ENCODE measurements at regions not wholly inside any gene's neighbourhood (a gene's known extent, or its start where the extent isn't known, plus 50 kb on each side); places are given as distances from the start of the nearest gene placed in this dataset.

DNA sequence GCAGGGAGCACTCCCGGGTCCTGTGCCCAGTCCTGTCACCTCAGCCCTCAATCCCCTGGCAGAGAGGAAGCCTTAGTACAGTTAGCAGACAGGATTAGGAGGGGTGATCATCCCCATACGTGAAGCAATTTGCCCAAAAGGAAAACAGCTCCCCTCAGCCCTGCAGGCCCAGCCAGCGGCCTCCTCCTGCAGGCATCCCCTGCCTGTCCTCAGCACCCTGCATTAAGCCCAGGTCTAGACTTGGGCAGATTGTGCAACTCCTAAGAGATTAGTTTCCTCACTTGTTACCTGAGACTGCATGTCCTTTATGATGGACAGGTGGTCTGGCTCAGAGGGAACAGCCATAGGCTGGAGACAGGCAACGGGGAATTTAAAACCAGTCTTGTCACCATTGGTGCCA is 95.5 kb upstream of the TMEM45B start:
- H3K4me3 ChIP-seq (ENCODE audit: low read length) = no peak overlapping the region
- no peak overlapping the region for H3K27ac ChIP-seq (ENCODE audit: low read length)
- H3K4me2 ChIP-seq (ENCODE audit: low read length) = no peak overlapping the region
- no peaks in the 10 kb centered on the region for H3K9me2 ChIP-seq (ENCODE audit: insufficient read depth, low read length)
- TF ChIP-seq EP300 (conservative IDR thresholded peaks at IDR 0.05; ENCODE audit: poor library complexity, severe bottlenecking) (no peak), POLR2AphosphoS5 (IDR thresholded peaks at IDR 0.05) (no peak), EZH2 (IDR thresholded peaks at IDR 0.05; ENCODE audit: borderline replicate concordance, insufficient read depth, low read length, poor library complexity, severe bottlenecking) (no peak), SMC3 (conservative IDR thresholded peaks at IDR 0.05; ENCODE audit: poor library complexity) (no peak), RAD21 (conservative IDR thresholded peaks at IDR 0.05) (no peak), TAF1 (IDR thresholded peaks at IDR 0.05; ENCODE audit: low read depth) (no peak), MXI1 (conservative IDR thresholded peaks at IDR 0.05; ENCODE audit: poor library complexity, severe bottlenecking) (no peak)
- TF ChIP-seq, protein P1, sequence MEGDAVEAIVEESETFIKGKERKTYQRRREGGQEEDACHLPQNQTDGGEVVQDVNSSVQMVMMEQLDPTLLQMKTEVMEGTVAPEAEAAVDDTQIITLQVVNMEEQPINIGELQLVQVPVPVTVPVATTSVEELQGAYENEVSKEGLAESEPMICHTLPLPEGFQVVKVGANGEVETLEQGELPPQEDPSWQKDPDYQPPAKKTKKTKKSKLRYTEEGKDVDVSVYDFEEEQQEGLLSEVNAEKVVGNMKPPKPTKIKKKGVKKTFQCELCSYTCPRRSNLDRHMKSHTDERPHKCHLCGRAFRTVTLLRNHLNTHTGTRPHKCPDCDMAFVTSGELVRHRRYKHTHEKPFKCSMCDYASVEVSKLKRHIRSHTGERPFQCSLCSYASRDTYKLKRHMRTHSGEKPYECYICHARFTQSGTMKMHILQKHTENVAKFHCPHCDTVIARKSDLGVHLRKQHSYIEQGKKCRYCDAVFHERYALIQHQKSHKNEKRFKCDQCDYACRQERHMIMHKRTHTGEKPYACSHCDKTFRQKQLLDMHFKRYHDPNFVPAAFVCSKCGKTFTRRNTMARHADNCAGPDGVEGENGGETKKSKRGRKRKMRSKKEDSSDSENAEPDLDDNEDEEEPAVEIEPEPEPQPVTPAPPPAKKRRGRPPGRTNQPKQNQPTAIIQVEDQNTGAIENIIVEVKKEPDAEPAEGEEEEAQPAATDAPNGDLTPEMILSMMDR (IDR thresholded peaks at IDR 0.05; ENCODE audit: poor library complexity, severe bottlenecking) = no peak
- TF ChIP-seq, protein P2, sequence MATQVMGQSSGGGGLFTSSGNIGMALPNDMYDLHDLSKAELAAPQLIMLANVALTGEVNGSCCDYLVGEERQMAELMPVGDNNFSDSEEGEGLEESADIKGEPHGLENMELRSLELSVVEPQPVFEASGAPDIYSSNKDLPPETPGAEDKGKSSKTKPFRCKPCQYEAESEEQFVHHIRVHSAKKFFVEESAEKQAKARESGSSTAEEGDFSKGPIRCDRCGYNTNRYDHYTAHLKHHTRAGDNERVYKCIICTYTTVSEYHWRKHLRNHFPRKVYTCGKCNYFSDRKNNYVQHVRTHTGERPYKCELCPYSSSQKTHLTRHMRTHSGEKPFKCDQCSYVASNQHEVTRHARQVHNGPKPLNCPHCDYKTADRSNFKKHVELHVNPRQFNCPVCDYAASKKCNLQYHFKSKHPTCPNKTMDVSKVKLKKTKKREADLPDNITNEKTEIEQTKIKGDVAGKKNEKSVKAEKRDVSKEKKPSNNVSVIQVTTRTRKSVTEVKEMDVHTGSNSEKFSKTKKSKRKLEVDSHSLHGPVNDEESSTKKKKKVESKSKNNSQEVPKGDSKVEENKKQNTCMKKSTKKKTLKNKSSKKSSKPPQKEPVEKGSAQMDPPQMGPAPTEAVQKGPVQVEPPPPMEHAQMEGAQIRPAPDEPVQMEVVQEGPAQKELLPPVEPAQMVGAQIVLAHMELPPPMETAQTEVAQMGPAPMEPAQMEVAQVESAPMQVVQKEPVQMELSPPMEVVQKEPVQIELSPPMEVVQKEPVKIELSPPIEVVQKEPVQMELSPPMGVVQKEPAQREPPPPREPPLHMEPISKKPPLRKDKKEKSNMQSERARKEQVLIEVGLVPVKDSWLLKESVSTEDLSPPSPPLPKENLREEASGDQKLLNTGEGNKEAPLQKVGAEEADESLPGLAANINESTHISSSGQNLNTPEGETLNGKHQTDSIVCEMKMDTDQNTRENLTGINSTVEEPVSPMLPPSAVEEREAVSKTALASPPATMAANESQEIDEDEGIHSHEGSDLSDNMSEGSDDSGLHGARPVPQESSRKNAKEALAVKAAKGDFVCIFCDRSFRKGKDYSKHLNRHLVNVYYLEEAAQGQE (IDR thresholded peaks at IDR 0.05; ENCODE audit: borderline replicate concordance) = no peak
- H3K9ac ChIP-seq (ENCODE audit: low read length) = no peak overlapping the region
- no peaks in the 10 kb centered on the region for H3K79me2 ChIP-seq (replicated peaks; ENCODE audit: insufficient read depth, low read length)
- no peaks in the 10 kb centered on the region for H4K20me1 ChIP-seq (ENCODE audit: insufficient read depth)
- H3K36me3 ChIP-seq (ENCODE audit: insufficient read depth, low read length) = no peaks in the 10 kb centered on the region
- H3K27me3 ChIP-seq (ENCODE audit: insufficient read depth, low read depth, low read length) = no peaks in the 10 kb centered on the region
- no peaks in the 10 kb centered on the region for H3K9me3 ChIP-seq (ENCODE audit: low read length)
- H3F3A ChIP-seq (ENCODE audit: insufficient read depth, low read length, poor library complexity, severe bottlenecking) = no peaks in the 10 kb centered on the region
- no peak overlapping the region for H2AFZ ChIP-seq (ENCODE audit: low read depth, low read length)

DNA sequence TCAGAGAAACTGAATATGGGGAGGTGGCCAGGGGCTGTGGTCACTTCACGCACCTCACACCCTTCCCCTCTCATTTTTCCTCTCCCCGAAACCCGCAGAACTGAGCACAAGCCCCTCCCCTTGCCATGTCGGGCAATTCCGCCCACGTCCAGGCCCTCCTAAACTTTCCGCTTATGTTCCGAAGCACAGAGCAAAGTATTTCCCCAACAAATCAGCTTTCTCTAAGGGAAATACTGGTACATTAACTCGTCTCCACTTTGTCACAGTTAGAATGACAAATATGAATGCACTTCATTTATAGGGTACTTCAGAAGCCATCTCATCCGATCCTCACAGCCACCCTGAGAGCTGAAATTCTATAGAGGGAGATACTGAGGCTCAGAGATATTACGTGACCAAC is 94.7 kb upstream of the TMEM45B start:
- Histone ChIP-seq H3K36me3 (ENCODE audit: insufficient read depth, low read length) (no peaks in the 10 kb centered on the region), H3K9me2 (ENCODE audit: insufficient read depth, low read length) (no peaks in the 10 kb centered on the region), H3K9ac (ENCODE audit: low read length) (no peak overlapping the region), H3K27me3 (ENCODE audit: insufficient read depth, low read depth, low read length) (no peaks in the 10 kb centered on the region), H3K9me3 (ENCODE audit: low read length) (no peaks in the 10 kb centered on the region), H2AFZ (ENCODE audit: low read depth, low read length) (no peak overlapping the region), H3K79me2 (replicated peaks; ENCODE audit: insufficient read depth, low read length) (no peaks in the 10 kb centered on the region), H3K4me3 (ENCODE audit: low read length) (no peak overlapping the region), H4K20me1 (ENCODE audit: insufficient read depth) (no peaks in the 10 kb centered on the region), H3F3A (ENCODE audit: insufficient read depth, low read length, poor library complexity, severe bottlenecking) (no peaks in the 10 kb centered on the region), H3K27ac (ENCODE audit: low read length) (no peak overlapping the region), H3K4me2 (ENCODE audit: low read length) (no peak overlapping the region)
- TF ChIP-seq SMC3 (conservative IDR thresholded peaks at IDR 0.05; ENCODE audit: poor library complexity) (no peak), EP300 (conservative IDR thresholded peaks at IDR 0.05; ENCODE audit: poor library complexity, severe bottlenecking) (no peak), TAF1 (IDR thresholded peaks at IDR 0.05; ENCODE audit: low read depth) (no peak), EZH2 (IDR thresholded peaks at IDR 0.05; ENCODE audit: borderline replicate concordance, insufficient read depth, low read length, poor library complexity, severe bottlenecking) (no peak), MXI1 (conservative IDR thresholded peaks at IDR 0.05; ENCODE audit: poor library complexity, severe bottlenecking) (no peak), POLR2AphosphoS5 (IDR thresholded peaks at IDR 0.05) (no peak), RAD21 (conservative IDR thresholded peaks at IDR 0.05) (no peak)
- TF ChIP-seq, protein P2 (IDR thresholded peaks at IDR 0.05; ENCODE audit: borderline replicate concordance) = no peak
- TF ChIP-seq, protein P1 (IDR thresholded peaks at IDR 0.05; ENCODE audit: poor library complexity, severe bottlenecking) = no peak
